Panc1 (cell line): ENCODE measurements at regions not wholly inside any gene's neighbourhood (a gene's known extent, or its start where the extent isn't known, plus 50 kb on each side); places are given as distances from the start of the nearest gene placed in this dataset.

Experiments
- ATAC-seq: fragments of 200-7000 bp; cut with Tn5 transposase; 2 replicates; pipeline ENCODE4 v1.9.1; 2020; ENCODE audit warnings: mild to moderate bottlenecking, moderate library complexity
- BruUV-seq: library from RNA; stranded (reverse); fragments of 400-500 nt; replicated peaks from 2 replicates; lab custom pipeline; 2021; lab: Mats Ljungman, UMichigan
- CTCF ChIA-PET: fragments of 300-600 bp; sonication (Branson Sonifier 250); formaldehyde crosslinking; loops from one replicate; lab custom pipeline; 2022; ENCODE audit warnings: antibody characterized with exemption; lab: Charles Lee
- POLR2A ChIA-PET: fragments of 300-600 bp; sonication (Branson Sonifier 250); formaldehyde crosslinking; loops from one replicate; lab custom pipeline; 2022; ENCODE audit warnings: antibody characterized with exemption; lab: Charles Lee
- DNase-seq: peaks from one replicate; pipeline ENCODE4 v3.0.0-alpha.2; 2010; ENCODE audit warnings: low read depth, low spot score
- H3K27ac ChIP-seq: 2 replicates; pipeline ENCODE4 v1.5.1; 2011; ENCODE audit warnings: mild to moderate bottlenecking, low read length, inconsistent platforms
- H3K27me3 ChIP-seq: fragments of 200-500 bp; sonication (Bioruptor generic); 2 replicates; pipeline ENCODE4 v1.6.0; 2014; ENCODE audit warnings: low read length, inconsistent platforms; ENCODE audit not compliant: control insufficient read depth, insufficient read depth
- H3K36me3 ChIP-seq: fragments of 200-500 bp; sonication (Bioruptor generic); 2 replicates; pipeline ENCODE4 v1.5.1; 2014; ENCODE audit warnings: inconsistent platforms, mild to moderate bottlenecking, low read length, moderate library complexity; ENCODE audit not compliant: control insufficient read depth, insufficient read depth
- H3K4me1 ChIP-seq: 2 replicates; pipeline ENCODE4 v1.5.1; 2011; ENCODE audit warnings: inconsistent platforms, mild to moderate bottlenecking, low read length, moderate library complexity; ENCODE audit not compliant: control insufficient read depth, insufficient read depth
- H3K4me3 ChIP-seq, 2 experiments: 2 replicates each; pipeline ENCODE4 v1.5.1; 2011 to 2012; ENCODE audit warnings: low read depth in 2 of 2, low read length in 2 of 2, mild to moderate bottlenecking in 2 of 2, inconsistent platforms in 1 of 2, moderate library complexity in 1 of 2
- H3K9me3 ChIP-seq: fragments of 200-500 bp; sonication (Bioruptor generic); 2 replicates; pipeline ENCODE4 v1.5.1; 2014; ENCODE audit warnings: low read depth, mild to moderate bottlenecking, inconsistent platforms, low read length, moderate library complexity; ENCODE audit not compliant: control insufficient read depth, insufficient read depth
- POLR2AphosphoS5 ChIP-seq: IDR thresholded peaks from 2 replicates; pipeline ENCODE4 v1.6.1; 2012; ENCODE audit warnings: mild to moderate bottlenecking, low read depth, low read length, moderate library complexity
- SIN3A ChIP-seq: IDR thresholded peaks from 2 replicates; pipeline ENCODE4 v1.6.1; 2012; ENCODE audit warnings: low read depth, mild to moderate bottlenecking, low read length, moderate library complexity, borderline replicate concordance; ENCODE audit not compliant: insufficient read depth
- TCF7L2 ChIP-seq: IDR thresholded peaks from 2 replicates; pipeline ENCODE4 v1.6.1; 2011; ENCODE audit warnings: mild to moderate bottlenecking, low read depth, low read length, inconsistent platforms
- in situ Hi-C: cut with HindIII; loops from 2 replicates; pipeline ENCODE4 v1.10.0; 2016; ENCODE audit warnings: low sequenced_read_pairs, low pct_unique_long_range_greater_than_20kb
- intact Hi-C: fragments of 100-400 bp; cut with micrococcal nuclease; formaldehyde crosslinking; loops from one replicate; pipeline ENCODE4 v1.10.0; 2022; ENCODE audit not compliant: unreplicated experiment
- TF ChIP-seq, protein P1 (sequence below), 2 experiments: IDR thresholded peaks; 2 replicates each; pipeline ENCODE4 v1.6.1; 2011 to 2012; ENCODE audit warnings: low read depth in 2 of 2, control low read depth in 1 of 2, low read length in 1 of 2, mild to moderate bottlenecking in 1 of 2, moderate library complexity in 1 of 2; ENCODE audit not compliant: insufficient read depth in 1 of 2
- TF ChIP-seq, protein P2 (sequence below): fragments of 450-650 bp; IDR thresholded peaks from 2 replicates; pipeline ENCODE4 v1.5.1; 2017; ENCODE audit warnings: mild to moderate bottlenecking

DNA sequence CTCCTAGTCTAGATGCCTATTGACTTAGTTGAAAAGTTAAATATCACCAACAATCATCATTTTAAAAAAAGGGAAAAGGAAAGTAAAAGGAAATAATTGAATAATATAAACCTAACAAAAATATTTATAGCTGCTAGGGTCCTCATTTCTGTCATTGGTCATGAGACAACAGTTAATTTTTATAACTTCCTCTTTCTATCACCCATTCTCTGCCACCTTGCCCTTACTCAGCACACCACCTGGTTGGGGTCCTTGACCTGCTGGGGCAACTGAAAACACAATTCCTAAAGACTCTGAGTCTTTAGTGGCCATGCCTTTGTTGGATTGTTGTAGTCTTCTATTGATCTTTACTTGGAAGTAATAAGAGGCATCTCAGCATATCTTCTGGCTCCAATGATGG lies 179.5 kb upstream of the MAST4 start:
- Histone ChIP-seq H3K27me3 (no peaks in the 10 kb centered on the region), H3K9me3 (no peaks in the 10 kb centered on the region), H3K4me1 (no peaks in the 10 kb centered on the region), H3K36me3 (no peaks in the 10 kb centered on the region), H3K27ac (no peak overlapping the region), H3K4me3 (no peak overlapping the region)
- ATAC-seq = no peak
- no TSS peak for BruUV-seq
- intact Hi-C loops (no loop called here), in situ Hi-C loops (no loop called here)
- CTCF ChIA-PET = no interaction called here
- no peak for DNase-seq
- POLR2A ChIA-PET = no interaction called here
- TF ChIP-seq SIN3A = no peak
- no peak for TF ChIP-seq TCF7L2
- TF ChIP-seq POLR2AphosphoS5 = no peak
- TF ChIP-seq, protein P1, sequence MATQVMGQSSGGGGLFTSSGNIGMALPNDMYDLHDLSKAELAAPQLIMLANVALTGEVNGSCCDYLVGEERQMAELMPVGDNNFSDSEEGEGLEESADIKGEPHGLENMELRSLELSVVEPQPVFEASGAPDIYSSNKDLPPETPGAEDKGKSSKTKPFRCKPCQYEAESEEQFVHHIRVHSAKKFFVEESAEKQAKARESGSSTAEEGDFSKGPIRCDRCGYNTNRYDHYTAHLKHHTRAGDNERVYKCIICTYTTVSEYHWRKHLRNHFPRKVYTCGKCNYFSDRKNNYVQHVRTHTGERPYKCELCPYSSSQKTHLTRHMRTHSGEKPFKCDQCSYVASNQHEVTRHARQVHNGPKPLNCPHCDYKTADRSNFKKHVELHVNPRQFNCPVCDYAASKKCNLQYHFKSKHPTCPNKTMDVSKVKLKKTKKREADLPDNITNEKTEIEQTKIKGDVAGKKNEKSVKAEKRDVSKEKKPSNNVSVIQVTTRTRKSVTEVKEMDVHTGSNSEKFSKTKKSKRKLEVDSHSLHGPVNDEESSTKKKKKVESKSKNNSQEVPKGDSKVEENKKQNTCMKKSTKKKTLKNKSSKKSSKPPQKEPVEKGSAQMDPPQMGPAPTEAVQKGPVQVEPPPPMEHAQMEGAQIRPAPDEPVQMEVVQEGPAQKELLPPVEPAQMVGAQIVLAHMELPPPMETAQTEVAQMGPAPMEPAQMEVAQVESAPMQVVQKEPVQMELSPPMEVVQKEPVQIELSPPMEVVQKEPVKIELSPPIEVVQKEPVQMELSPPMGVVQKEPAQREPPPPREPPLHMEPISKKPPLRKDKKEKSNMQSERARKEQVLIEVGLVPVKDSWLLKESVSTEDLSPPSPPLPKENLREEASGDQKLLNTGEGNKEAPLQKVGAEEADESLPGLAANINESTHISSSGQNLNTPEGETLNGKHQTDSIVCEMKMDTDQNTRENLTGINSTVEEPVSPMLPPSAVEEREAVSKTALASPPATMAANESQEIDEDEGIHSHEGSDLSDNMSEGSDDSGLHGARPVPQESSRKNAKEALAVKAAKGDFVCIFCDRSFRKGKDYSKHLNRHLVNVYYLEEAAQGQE (IDR thresholded peaks at IDR 0.05; ENCODE audit: insufficient read depth in 1 of 2, low read depth in 2 of 2, low read length in 1 of 2) = no peak
- TF ChIP-seq, protein P2, sequence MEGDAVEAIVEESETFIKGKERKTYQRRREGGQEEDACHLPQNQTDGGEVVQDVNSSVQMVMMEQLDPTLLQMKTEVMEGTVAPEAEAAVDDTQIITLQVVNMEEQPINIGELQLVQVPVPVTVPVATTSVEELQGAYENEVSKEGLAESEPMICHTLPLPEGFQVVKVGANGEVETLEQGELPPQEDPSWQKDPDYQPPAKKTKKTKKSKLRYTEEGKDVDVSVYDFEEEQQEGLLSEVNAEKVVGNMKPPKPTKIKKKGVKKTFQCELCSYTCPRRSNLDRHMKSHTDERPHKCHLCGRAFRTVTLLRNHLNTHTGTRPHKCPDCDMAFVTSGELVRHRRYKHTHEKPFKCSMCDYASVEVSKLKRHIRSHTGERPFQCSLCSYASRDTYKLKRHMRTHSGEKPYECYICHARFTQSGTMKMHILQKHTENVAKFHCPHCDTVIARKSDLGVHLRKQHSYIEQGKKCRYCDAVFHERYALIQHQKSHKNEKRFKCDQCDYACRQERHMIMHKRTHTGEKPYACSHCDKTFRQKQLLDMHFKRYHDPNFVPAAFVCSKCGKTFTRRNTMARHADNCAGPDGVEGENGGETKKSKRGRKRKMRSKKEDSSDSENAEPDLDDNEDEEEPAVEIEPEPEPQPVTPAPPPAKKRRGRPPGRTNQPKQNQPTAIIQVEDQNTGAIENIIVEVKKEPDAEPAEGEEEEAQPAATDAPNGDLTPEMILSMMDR = no peak

GRCh38 chr5:66417781-66418180 lies 178.4 kb upstream of the MAST4 start:
- ChIA-PET POLR2A (no interaction called here), CTCF (interaction anchor here (0.6 kb wide), 1 partner anchor 66 kb away, joined by 9 read pairs; no protein-coding TSS in a partner anchor)
- intact Hi-C loops (no loop called here), in situ Hi-C loops (no loop called here)
- Histone ChIP-seq H3K4me3 (no peak overlapping the region), H3K4me1 (no peaks in the 10 kb centered on the region), H3K27me3 (no peaks in the 10 kb centered on the region), H3K36me3 (no peaks in the 10 kb centered on the region), H3K27ac (no peak overlapping the region), H3K9me3 (no peaks in the 10 kb centered on the region)
- no peak for DNase-seq
- ATAC-seq = no peak
- TF ChIP-seq SIN3A = no peak
- TF ChIP-seq POLR2AphosphoS5 = no peak
- TF ChIP-seq, protein P2 = no peak
- TF ChIP-seq, protein P1 (IDR thresholded peaks at IDR 0.05; ENCODE audit: insufficient read depth in 1 of 2, low read depth in 2 of 2, low read length in 1 of 2) = no peak
- no peak for TF ChIP-seq TCF7L2
- BruUV-seq = no TSS peak
